HG03354 (cell line): ENCODE measurements at regions not wholly inside any gene's neighbourhood (a gene's known extent, or its start where the extent isn't known, plus 50 kb on each side); places are given as distances from the start of the nearest gene placed in this dataset.
"Not testable (repeated sequence)": the region's sequence is repeated elsewhere in the genome, so short reads cannot be mapped to it uniquely, and the experiment has no call there.

Experiments
- ATAC-seq: cut with Tn5 transposase; IDR thresholded peaks from one replicate; pipeline ENCODE4 v1.9.1; 2021; ENCODE audit warnings: mild to moderate bottlenecking; ENCODE audit not compliant: unreplicated experiment, poor library complexity, severe bottlenecking

DNA sequence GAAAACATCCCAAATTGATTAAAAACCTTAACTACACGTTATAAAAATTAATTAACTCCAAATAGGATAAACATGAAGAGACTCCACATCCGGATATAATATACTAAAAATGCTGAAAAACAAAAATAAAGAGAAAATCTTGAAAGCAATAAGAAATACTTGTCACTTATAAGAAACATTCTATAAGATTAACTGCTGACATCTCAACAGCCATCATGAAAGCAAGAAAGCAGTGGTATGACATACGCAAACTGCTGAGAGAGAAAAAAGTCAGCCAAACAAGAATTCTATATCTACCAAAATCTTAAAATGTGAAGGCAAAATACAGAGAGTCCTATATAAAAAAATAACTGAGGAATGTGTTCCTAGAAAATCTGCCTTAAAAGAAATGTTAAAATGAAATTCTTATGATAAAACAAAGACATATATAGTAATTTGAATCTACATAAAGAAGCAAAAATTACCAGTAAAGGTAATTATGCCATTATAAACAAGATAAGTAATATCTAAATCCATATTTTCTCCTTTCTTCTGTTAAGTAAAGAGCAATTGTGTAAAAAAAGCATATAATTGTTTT is 1851.1 kb downstream of the PCDH9 start:
- ATAC-seq: no peak

GRCh38 chr13:65378484-65378883 is 1851.7 kb downstream of the PCDH9 start:
- ATAC-seq: no peak

DNA sequence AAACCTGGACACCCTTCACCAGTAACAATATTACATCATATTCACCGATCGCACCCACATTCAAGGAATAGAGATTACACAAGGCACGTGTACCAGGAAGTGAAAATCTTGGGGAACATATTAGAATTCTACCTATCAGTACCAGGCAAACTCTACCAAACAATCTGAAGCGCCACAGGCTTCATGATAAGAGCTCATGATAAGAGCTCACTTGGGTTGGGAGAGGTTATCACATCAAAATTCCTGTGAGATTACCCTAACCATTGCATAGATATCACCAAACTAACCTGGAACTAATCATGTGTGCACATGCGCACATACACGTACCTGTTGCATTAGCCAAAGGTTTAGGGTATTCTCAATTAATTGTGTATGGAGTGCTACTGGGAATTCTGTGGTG is 1861.3 kb downstream of the PCDH9 start:
- ATAC-seq: no peak

DNA sequence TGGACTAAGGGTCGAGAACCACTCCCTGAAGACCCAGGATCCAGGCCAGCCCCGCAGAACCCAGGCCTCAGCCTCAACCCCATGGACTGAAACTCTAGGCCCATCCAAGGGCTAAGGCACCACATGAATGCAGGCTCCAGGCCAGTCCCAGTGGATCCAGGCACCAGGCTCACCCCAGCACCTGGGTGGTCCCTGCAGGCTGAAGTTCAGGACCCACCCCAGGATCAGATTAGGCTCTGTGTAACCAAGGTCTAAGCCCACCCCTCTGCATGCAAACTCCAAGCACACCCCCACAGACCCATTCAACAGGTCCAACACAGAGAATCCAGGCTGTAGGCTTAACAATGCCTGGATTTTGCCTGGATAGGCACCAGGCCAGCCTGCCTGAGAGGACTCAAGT is 1876.2 kb downstream of the PCDH9 start:
- ATAC-seq: no peak

DNA sequence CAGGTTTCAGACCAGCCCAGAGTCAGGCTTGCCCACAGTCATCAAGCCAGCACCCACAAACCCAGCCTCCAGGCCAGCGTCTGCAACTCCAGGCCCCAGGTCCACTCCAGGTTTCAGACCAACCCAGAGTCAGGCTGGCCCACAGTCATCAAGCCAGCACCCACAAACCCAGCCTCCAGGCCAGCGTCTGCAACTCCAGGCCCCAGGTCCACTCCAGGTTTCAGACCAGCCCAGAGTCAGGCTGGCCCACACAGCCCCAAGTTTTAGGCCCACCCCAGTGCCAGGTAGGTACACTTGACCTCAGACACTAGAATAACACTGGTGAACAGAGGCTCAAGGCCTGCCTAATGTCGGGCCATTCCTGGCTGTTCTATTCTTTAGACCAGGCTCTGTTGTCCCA is 1877.0 kb downstream of the PCDH9 start:
- ATAC-seq: not testable (repeated sequence)

DNA sequence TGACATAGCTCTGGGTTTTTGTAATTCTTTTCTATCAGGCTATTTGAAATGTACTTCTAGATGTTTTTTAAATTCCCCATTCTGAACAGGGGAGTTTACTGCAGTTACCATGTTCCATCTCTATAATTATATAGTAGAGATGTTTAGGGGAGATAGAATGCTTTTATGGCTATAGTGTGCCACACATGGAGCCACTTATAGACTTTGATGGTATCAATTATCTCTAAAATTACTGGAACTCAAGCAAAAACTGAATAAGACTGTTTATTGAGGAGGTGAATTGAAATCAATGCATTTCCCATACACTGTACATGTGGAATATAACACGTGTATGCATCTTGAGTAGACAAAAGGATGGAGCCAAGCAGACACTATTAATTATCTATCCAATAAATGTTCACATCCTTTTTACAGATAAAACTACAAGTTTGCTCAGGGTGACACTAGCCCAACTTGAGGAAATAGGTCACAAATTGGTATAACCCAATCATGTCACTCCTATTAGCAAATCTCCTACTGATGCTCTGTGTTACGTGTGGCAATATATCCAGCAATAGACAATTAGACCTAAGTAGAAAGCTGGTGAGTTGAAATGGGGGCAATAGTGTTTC is 1882.6 kb downstream of the PCDH9 start:
- no peak for ATAC-seq

- ATAC-seq: no peak
These were observed 1886.1 kb downstream of the PCDH9 start for GRCh38 chr13:65343898-65344663.

- no peak for ATAC-seq
These were observed 1887.4 kb downstream of the PCDH9 start for GRCh38 chr13:65342541-65343337.

GRCh38 chr13:65339241-65339640 is 1890.9 kb downstream of the PCDH9 start:
- no peak for ATAC-seq

DNA sequence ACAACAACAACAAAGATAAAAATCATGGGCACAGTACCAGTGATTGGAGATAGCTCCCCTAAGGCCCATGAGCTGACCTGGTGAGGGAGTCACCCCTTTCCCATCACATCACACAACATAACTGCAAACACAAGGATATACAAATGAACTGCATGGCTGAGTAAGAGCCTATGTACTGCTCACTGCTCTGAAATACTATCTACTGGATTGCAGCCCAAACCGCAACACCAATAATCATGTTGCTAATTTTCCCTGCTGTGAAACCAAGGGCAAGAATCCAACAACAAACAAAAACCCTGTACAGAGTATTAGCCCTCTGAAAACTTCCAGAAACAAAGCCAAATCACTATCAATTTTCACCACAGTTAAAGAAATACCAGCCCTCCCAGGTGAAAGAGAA is 1893.2 kb downstream of the PCDH9 start:
- no peak for ATAC-seq

DNA sequence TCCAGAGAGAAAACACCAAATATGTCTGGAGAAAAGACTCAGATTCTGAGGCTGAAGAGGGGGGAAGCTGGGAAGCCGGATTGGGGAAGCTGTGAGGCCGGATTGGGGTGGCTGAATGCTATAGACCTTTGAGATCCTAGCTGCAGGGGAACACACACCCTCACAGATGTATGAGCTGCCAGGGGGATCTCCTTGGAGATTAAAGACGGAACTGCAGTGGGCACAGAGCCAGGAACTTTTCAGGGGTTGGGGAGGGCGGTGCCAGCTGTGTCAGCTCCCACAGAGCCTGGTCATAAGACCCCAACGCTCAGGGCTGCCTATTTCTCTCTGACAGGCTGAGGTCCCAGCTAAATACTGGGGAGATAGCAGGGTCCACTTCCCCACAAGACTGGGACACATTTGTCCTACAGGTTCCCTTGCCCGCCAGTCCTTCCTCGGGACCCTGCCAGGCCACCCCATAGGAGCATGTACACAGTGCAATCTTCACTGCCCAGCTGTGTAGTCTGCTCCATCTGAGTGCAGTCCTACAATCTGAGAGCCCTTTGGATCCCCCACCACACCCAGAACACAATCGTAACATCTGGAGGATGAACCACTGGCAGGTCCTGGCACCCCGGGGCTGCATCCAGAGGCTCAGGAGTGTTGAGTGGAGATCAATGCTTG is 1893.9 kb downstream of the PCDH9 start:
- no peak for ATAC-seq

DNA sequence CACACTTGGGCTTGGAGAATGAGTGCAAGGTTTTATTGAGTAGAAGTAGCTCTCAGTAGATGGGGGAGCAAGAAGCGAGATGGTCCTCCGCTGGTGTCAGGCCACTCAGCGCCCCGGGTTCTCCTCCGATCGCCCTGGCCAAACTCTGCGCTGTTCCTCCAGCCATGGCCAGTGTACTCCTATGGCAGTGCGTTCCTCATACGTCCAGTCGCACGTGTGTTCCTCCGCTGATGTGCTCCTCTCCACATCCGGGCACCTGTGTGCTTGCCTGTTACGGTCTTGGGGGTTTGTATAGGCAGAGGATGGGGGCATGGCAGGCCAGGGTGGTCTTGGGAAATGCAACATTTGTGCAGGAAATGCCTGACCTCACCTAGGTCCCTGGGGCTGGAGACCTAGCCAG is 1899.4 kb downstream of the PCDH9 start:
- ATAC-seq: no peak

DNA sequence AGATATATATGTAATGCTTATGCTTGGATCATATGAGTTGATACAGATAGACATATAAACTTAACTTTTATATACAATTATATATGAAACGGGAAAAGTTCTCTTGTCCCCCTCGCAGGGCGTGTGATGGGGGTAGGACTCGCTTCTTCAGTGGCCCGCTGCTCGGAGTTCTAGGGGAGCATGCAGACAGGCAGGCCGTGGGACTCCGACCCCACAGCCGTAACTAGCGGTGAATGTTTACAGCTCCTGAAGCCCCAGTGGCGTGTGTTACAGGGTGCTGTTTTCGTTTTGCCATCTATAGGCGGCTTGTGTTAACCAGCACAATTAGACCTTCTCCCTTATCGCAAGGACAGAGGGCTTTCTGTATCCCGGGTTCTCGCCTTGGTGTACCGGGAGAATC is 1899.8 kb downstream of the PCDH9 start:
- no peak for ATAC-seq

DNA sequence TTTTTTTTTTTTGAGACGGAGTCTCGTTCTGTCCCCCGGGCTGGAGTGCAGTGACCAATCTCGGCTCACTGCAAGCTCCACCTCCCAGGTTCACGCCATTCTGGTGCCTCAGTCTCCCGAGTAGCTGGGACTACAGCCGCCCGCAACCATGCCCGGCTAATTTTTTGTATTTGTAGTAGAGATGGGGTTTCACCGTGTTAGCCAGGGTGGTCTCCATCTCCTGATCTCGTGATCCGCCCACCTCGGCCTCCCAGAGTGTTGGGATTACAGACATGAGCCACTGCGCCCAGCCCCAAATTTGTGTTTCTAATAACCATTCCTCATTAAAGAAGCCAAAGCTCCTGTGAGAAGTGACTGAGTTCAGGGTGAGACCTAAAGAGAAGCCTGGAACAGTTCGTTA is 1906.9 kb downstream of the PCDH9 start:
- not testable (repeated sequence) for ATAC-seq

DNA sequence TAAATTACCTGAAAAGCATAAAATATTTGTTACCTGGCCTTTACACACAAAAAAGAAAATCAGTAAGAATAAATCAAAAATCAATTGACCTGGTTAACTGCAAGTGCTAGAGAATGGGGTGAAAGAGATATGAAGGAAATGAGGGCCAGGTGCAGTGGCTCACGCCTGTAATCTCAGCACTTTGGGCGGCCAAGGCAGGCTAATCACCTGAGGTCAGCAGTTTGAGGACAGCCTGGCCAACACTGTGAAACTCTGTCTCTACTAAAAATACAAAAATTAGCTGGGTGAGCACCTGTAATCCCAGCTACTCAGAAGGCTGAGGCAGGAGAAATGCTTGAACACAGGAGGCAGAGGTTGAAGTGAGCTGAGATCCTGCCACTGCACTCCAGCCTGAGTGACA is 1908.7 kb downstream of the PCDH9 start:
- not testable (repeated sequence) for ATAC-seq

- no peak for ATAC-seq
These were observed 1916.1 kb downstream of the PCDH9 start for GRCh38 chr13:65314008-65314407.

DNA sequence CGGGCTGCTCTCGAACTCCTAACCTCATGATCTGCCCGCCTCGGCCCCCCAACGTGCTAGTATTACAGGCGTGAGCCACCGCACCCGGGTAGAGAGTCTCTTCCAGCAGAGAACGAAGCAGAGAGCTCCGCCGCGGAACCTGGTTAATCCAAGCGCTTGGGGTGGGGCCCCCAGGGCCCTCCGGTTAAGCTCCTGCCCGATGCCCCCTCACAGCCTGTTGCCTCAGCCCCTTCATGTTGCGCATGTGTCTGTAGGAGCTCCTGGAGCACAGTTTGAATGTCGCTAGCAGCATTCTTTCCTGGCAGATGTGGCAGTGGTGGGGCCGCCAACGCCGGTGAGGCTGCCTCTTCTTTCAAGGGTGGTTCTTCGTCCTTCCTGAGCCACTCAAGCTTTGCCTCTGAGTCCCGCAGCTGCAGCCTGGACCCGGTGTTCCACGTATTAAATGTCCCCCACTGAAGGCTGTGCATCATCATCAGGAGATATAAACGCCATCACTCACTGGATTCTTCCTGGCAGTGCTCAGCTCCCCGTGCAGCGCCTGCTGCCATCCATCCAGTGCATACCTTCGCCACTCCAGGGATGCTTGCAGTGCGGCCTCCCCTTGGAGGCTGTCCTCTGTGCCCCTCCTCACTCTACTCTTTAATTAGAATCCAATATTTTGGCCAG is 1919.3 kb downstream of the PCDH9 start:
- no peak for ATAC-seq

GRCh38 chr13:65309906-65310305 is 1920.2 kb downstream of the PCDH9 start:
- ATAC-seq: no peak

DNA sequence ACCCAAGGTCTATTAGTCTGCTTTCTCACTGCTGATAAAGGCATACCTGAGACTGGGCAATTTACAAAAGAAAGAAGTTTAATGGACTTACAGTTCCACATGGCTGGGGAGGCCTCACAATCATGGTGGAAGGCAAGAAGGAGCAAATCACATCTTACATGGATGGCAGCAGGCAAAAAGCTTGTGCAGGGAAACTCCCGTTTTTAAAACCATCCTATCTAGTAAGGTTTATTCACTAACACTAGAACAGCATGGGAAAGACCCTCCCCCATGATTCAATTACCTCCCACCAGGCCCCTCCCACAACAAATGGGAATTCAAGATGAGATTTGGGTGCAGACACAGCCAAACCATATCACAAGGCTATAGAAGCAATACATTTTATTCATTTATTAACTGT is 1921.4 kb downstream of the PCDH9 start:
- not testable (repeated sequence) for ATAC-seq
